Right atrium auricular region (tissue), 2 donors: ENCODE measurements at regions not wholly inside any gene's neighbourhood (a gene's known extent, or its start where the extent isn't known, plus 50 kb on each side); places are given as distances from the start of the nearest gene placed in this dataset.

Experiments
- DNase-seq: peaks from one replicate; pipeline ENCODE4 v3.0.0-alpha.2; 2019; ENCODE audit warnings: low spot score
- H3K27ac ChIP-seq, 2 donors: fragments of 200-600 bp; sonication (generic); 1 replicate in 1 of 2; 2 replicates in 1 of 2; pipeline ENCODE4 v1.5.1; 2016 to 2019
- H3K27me3 ChIP-seq, 2 donors: fragments of 200-600 bp; sonication (generic); one replicate each; pipeline versions ENCODE4 v1.5.1 to v1.6.0; 2017 to 2019
- H3K36me3 ChIP-seq: fragments of 200-600 bp; sonication (generic); one replicate; pipeline ENCODE4 v1.5.1; 2016
- H3K4me1 ChIP-seq, 2 donors: fragments of 200-600 bp; sonication (generic); one replicate each; pipeline versions ENCODE4 v1.5.1 to v1.6.0; 2017 to 2019
- H3K4me3 ChIP-seq, 2 donors: fragments of 200-600 bp; sonication (generic); 1 replicate in 1 of 2; 2 replicates in 1 of 2; pipeline ENCODE4 v1.5.1; 2017 to 2019; ENCODE audit warnings: mild to moderate bottlenecking in 1 of 2, moderate library complexity in 1 of 2
- H3K9me3 ChIP-seq, 2 donors: fragments of 200-600 bp; sonication (generic); one replicate each; pipeline ENCODE4 v1.5.1; 2019
- CTCF ChIP-seq, 2 donors: fragments of 200-600 bp; sonication (generic); IDR thresholded peaks; one replicate each; pipeline ENCODE4 v1.5.1; 2019; ENCODE audit warnings: antibody characterized with exemption in 2 of 2

GRCh38 chr4:29277381-29277780 is 1442.8 kb upstream of the PCDH7 start:
- DNase-seq = no peak
- Histone ChIP-seq H3K4me3 (no peak overlapping the region), H3K36me3 (no peaks in the 10 kb centered on the region), H3K27me3 (no peaks in the 10 kb centered on the region), H3K9me3 (no peaks in the 10 kb centered on the region), H3K4me1 (no peaks in the 10 kb centered on the region), H3K27ac (no peak overlapping the region)
- TF ChIP-seq CTCF (IDR thresholded peaks at IDR 0.05) = no peak

GRCh38 chr4:29278585-29278984 is 1441.6 kb upstream of the PCDH7 start:
- Histone ChIP-seq H3K27me3 (no peaks in the 10 kb centered on the region), H3K27ac (no peak overlapping the region), H3K9me3 (no peaks in the 10 kb centered on the region), H3K4me3 (no peak overlapping the region), H3K4me1 (no peaks in the 10 kb centered on the region), H3K36me3 (no peaks in the 10 kb centered on the region)
- TF ChIP-seq CTCF (IDR thresholded peaks at IDR 0.05) = no peak
- DNase-seq = no peak

- no peak overlapping the region for H3K27ac ChIP-seq
- TF ChIP-seq CTCF (IDR thresholded peaks at IDR 0.05) = no peak
Measured at GRCh38 chr4:29289118-29289517, 1431.1 kb upstream of the PCDH7 start.

GRCh38 chr4:29295280-29295679 is 1424.9 kb upstream of the PCDH7 start:
- Histone ChIP-seq H3K4me1 (no peaks in the 10 kb centered on the region), H3K27ac (no peak overlapping the region), H3K27me3 (no peaks in the 10 kb centered on the region), H3K4me3 (no peak overlapping the region), H3K36me3 (no peaks in the 10 kb centered on the region), H3K9me3 (no peaks in the 10 kb centered on the region)
- no peak for DNase-seq
- no peak for TF ChIP-seq CTCF (IDR thresholded peaks at IDR 0.05)

More at GRCh38 chr4:29289118-29289517, 1431.1 kb upstream of the PCDH7 start:
- Histone ChIP-seq H3K27me3 (no peaks in the 10 kb centered on the region), H3K36me3 (no peaks in the 10 kb centered on the region), H3K4me1 (no peaks in the 10 kb centered on the region), H3K9me3 (no peaks in the 10 kb centered on the region), H3K4me3 (no peak overlapping the region)
- no peak for DNase-seq

- no peak overlapping the region for H3K27ac ChIP-seq
- no peaks in the 10 kb centered on the region for H3K27me3 ChIP-seq
- no peaks in the 10 kb centered on the region for H3K36me3 ChIP-seq
- no peaks in the 10 kb centered on the region for H3K9me3 ChIP-seq
- no peak for TF ChIP-seq CTCF (IDR thresholded peaks at IDR 0.05)
- H3K4me3 ChIP-seq = no peak overlapping the region
- no peak for DNase-seq
- H3K4me1 ChIP-seq = no peaks in the 10 kb centered on the region
Measured at GRCh38 chr4:29304595-29304994, 1415.6 kb upstream of the PCDH7 start.

- Histone ChIP-seq H3K9me3 (no peaks in the 10 kb centered on the region), H3K27me3 (no peaks in the 10 kb centered on the region), H3K27ac (no peak overlapping the region), H3K4me3 (no peak overlapping the region), H3K4me1 (no peaks in the 10 kb centered on the region), H3K36me3 (no peaks in the 10 kb centered on the region)
- no peak for TF ChIP-seq CTCF (IDR thresholded peaks at IDR 0.05)
- DNase-seq = no peak
Measured at GRCh38 chr4:29307256-29307655, 1412.9 kb upstream of the PCDH7 start.
